PC-3 (cell line): ENCODE measurements at regions not wholly inside any gene's neighbourhood (a gene's known extent, or its start where the extent isn't known, plus 50 kb on each side); places are given as distances from the start of the nearest gene placed in this dataset.

ENCODE experiments used
- EZH2 ChIP-seq: fragments of 300-600 bp; sonication (generic); IDR thresholded peaks from one replicate; pipeline ENCODE4 v1.6.1; 2017; ENCODE audit warnings: antibody characterized with exemption, mild to moderate bottlenecking, low read length; ENCODE audit not compliant: unreplicated experiment
- EZH2phosphoT487 ChIP-seq: fragments of 300-600 bp; sonication (generic); IDR thresholded peaks from 2 replicates; pipeline ENCODE4 v1.6.1; 2018; ENCODE audit warnings: mild to moderate bottlenecking, antibody characterized with exemption, low read length, borderline replicate concordance
- TF ChIP-seq, protein P1 (sequence below): fragments of 300-600 bp; sonication (generic); conservative IDR thresholded peaks from 2 replicates; pipeline ENCODE4 v1.5.1; 2017; ENCODE audit warnings: antibody characterized with exemption, low read depth, mild to moderate bottlenecking, low read length

DNA sequence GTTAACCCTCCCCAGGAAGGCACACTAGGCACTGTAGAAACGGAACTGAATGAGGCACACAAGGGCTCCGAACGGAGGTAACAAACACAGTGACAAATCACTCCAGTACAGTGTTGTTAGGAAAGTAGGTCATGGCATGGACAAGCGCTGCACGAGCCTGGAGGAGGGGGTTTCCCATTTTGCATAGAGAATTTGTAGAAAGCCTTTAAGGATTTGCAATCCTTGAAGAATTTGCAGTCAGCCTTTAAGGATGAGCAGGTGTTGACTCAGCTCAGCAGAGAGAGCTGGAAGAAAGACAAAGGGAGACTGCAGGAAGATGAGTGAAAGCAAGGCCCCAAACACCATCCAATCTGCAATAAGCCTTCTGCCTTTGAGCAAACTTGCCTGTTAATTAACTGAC is 51.1 kb upstream of the PPP1R3C start:
- TF ChIP-seq, protein P1, sequence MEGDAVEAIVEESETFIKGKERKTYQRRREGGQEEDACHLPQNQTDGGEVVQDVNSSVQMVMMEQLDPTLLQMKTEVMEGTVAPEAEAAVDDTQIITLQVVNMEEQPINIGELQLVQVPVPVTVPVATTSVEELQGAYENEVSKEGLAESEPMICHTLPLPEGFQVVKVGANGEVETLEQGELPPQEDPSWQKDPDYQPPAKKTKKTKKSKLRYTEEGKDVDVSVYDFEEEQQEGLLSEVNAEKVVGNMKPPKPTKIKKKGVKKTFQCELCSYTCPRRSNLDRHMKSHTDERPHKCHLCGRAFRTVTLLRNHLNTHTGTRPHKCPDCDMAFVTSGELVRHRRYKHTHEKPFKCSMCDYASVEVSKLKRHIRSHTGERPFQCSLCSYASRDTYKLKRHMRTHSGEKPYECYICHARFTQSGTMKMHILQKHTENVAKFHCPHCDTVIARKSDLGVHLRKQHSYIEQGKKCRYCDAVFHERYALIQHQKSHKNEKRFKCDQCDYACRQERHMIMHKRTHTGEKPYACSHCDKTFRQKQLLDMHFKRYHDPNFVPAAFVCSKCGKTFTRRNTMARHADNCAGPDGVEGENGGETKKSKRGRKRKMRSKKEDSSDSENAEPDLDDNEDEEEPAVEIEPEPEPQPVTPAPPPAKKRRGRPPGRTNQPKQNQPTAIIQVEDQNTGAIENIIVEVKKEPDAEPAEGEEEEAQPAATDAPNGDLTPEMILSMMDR: no peak
- TF ChIP-seq EZH2 (no peak), EZH2phosphoT487 (no peak)
